Left ventricle myocardium superior (tissue), 1 donor: ENCODE measurements at regions not wholly inside any gene's neighbourhood (a gene's known extent, or its start where the extent isn't known, plus 50 kb on each side); places are given as distances from the start of the nearest gene placed in this dataset.
A peak's percentile ranks its signal among the peaks of the same experiment; 100 is the strongest.

ENCODE experiments used
- ATAC-seq: fragments of 200-7000 bp; cut with Tn5 transposase; one replicate; pipeline ENCODE4 v1.9.1; 2020; ENCODE audit warnings: mild to moderate bottlenecking, moderate library complexity
- DNase-seq: peaks from one replicate; pipeline ENCODE4 v3.0.0-alpha.2; 2020
- intact Hi-C: fragments of 100-400 bp; cut with micrococcal nuclease; formaldehyde crosslinking; loops from one replicate; pipeline ENCODE4 v1.11.0; 2022
- donor health status: DM: no; HTN: yes; CAD: no; lungs with severe emphysema.

DNA sequence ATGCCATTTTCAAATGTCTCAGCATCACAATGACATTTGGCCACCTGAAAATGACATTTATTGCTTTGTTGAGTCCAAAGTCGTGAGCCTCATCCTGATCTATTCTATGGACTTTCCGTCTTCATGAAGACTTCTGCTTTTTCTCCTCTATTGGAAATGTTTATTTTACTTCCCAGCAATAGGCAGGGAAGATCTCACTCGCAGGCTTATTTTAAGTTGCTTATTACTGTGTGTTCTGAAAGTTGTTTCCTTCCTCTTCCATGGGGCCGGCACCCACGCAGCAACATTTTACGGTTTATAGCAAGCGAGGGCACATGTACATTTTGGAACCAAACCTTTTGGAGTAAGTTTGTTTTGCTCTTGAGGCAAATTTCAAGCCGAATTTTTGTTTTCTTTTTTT is 221.0 kb upstream of the KLF6 start:
- peak; percentile 46 for DNase-seq
- ATAC-seq = peak; percentile 55
- intact Hi-C loops = no loop called here

DNA sequence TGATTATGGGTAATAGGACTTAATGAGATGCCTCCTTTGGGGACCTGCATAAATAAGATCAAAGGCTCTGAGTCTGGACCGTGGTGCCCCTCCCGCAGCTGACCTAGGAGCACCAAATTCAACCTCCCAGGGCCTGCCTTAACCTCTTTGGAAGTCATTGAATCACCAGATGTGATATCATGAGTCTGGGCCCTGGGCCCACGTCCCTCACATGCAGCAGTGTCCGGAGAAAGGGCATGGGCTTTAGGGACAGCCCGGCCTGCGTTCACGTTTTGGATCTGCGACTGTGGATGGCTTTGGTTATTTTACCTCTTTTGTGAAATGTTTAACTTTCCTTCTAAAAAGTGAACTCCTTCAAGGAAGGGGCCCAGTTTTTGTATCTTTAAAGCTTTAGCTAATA is 220.0 kb upstream of the KLF6 start:
- intact Hi-C loops = no loop called here
- DNase-seq (no peak), ATAC-seq (peak; percentile 62)

DNA sequence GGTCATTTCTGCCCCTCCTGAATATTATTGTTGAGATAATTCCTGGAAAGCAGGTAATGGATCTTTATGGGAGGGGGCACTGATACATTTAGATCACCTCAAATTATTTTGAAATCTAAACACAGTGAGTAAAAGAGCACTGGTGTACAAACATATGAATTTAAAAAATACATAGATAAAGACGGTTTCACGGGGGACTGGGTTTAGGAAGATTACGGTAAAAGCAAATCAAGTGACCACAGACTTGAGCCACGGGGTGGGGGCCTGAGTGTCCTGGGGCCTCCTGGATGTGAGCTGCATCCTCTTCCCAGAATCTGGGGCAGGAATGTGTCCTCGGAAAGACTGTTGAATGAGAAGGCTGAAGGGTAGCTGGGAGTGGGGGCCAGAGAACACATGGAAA is 219.1 kb upstream of the KLF6 start:
- no peak for ATAC-seq
- DNase-seq = no peak
- intact Hi-C loops = no loop called here

DNA sequence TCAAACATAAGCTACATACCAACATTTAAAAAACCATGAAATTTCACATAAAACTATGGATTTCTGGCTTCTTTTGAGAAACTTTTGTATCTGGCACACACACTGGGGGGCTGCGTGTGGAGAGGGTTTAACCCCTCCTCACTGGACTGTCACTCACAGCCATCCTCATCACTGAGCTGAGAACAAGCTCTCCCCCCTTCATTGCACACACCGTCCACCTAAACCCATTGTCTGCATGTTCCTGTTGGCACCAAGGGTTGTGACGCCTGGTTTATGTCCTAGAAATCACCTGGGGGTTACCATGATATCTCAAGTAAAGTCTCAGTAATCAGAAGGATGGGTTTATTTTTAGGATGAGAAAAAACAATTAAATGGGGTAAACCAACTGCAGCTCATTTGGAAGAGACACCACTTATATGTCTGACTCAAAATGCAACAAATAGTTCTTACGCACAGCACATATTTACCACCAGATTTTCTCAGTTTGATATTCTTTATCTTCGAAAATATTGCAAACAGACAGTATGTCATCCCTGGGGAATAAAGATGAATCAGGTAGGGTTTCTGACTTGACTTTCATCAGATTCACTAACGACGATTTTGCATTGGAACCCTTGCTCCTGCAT is 218.5 kb upstream of the KLF6 start:
- intact Hi-C loops = no loop called here

DNA sequence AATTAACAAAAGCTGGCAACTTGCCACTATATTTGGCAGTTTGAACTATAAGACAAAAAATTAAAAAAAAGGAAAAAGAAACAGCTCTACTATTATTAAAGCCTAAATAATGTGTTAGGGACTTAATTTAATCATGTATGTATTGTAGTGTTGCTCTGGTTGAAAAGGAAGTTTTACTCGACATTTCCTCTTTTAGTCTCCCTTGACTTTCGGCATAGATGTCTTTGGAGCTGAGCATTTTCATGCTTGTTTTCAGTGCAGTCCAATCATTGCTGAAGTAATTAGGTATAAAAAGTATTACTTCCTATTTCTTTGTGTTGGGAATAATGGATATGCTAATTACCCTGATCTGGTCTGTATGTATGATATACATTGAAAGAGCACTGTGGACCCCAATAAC is 216.8 kb upstream of the KLF6 start:
- intact Hi-C loops = no loop called here
- DNase-seq = no peak
- ATAC-seq = no peak

More for the DNA sequence above, 218.5 kb upstream of the KLF6 start:
- DNase-seq (no peak), ATAC-seq (no peak)

DNA sequence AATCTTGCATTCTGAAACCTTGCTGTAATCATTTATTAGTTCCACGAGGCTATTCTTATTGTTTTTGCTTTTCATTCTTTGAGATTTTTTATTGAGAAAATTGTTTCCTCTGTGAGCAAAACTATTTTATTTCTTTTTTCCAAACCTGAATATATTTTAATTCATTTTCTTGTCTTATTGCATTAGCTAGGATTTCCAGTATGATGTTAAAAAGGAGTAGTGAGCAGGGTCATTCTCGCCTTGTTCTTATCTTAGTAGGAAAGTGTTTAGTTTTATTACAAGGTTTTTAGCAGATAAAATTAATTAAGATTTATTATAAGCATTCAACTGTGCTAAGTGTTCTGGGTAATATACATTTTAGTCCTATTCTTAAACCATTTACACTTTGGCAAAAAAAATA is 214.6 kb upstream of the KLF6 start:
- DNase-seq = no peak
- no peak for ATAC-seq
- intact Hi-C loops = no loop called here

DNA sequence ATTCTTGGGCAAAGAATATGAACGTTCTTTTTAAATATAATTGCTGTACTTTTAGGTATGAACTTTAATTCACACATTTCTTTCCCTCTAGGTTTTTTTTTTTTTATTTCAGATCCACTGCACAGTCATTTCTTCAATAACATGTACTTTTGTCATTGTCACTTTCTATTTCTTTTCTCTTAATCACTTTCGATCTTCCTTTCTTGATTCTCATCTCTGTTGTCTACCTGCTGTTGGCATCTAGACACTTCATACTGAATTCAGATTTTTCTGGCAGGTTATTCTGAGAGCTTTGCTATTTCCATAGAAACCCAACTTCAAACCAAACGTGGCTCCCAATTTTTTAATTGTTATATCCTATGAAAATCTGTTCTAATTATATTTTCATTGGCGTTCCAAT is 211.7 kb upstream of the KLF6 start:
- ATAC-seq (no peak), DNase-seq (no peak)
- intact Hi-C loops = no loop called here

DNA sequence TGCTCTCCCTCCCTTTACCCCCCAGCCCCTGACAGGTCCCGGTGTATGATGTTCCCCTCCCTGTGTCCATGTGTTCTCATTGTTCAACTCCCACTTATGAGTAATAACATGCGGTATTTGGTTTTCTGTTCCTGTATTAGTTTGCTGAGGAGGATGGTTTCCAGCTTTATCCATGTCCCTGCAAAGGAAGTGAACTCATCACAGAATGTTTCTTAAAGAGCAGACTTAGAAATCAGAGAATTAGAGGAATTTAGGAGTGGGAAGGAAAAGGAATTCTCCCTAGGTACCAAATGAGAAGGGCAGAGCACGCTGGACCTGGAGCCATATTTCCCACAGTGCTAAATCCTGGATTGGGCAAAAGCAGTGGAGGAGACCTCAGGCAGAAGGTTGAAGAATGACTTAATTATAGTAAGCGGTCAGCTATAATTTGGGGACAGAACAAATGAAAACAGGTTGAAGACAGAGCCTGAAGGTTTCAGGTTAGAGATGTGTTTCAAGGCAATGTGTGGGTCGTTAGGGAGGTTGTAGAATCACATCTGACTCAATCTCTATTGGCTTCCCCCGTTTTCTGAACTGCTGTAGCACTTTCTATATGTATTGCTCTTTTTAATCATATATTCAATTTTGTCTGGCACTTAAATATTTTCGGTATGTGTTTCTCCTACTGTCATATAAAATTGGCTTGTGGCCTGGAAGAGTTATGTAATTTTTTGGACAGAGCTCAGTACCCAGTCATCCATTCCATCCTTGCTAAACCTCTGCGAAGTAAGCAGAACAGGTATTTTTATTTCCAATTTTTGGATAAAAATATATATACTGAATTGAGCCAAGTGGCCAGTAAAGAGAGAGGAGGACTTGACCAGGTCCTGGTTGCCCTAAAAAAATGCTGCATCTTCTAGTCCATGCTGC is 210.5 kb upstream of the KLF6 start:
- intact Hi-C loops = no loop called here
- DNase-seq (no peak), ATAC-seq (no peak)

DNA sequence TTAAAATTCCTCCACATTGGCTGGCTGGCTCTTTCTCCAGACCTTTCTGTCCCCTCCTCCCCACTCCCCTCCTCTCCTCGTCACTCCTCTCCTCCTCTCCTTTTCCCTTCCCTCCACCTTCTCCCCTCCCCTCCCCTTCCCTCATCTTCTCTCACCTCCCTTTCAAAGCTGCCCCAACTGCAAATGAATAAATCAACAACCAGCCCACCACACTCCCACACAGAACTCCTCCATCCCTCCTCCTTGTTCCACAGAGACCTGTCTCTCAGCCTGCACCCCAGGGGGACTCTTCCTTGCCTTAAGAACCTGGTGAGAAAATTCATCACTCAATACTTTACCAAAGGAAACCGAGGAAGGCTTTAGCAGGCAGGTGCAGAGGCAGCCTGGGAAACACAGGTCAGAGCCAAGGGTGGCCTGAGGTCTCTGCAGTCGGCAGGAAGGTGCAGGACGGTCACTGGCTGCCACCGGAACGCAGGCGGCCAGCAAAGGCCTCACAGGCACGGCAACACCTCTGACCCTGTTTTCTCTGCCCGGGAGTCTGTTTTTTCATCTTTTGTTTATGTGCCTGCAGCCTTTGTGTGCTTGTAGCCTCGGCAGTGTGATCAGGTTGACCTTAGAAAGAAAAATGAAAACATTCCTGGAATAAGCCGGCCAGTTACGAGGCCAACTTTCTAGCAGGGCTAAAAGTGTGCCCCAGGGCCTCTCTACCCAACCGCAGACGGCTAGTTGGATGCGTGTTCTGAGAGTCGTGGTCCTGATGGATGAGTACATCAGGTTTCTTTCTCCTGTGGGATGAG is 207.6 kb upstream of the KLF6 start:
- DNase-seq (no peak), ATAC-seq (no peak)
- intact Hi-C loops = no loop called here

DNA sequence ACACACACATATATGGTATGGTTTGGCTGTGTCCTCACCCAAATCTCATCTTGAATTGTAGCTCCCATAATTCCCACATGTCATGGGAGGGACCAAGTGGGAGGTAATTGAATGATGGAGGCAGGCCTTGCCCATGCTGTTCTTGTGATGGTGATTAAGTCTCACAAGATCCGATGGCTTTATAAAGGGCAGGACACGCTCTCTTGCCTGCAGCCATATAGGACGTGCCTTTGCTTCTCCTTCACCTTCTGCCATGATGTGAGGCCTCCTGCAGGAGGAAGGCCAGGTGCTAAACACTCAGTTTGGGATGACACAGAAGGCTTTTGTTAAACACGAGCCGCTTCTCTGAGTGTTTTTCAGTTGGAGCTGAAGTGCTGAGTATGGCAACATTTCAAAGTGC is 205.3 kb upstream of the KLF6 start:
- DNase-seq = no peak
- ATAC-seq = no peak
- intact Hi-C loops = no loop called here

DNA sequence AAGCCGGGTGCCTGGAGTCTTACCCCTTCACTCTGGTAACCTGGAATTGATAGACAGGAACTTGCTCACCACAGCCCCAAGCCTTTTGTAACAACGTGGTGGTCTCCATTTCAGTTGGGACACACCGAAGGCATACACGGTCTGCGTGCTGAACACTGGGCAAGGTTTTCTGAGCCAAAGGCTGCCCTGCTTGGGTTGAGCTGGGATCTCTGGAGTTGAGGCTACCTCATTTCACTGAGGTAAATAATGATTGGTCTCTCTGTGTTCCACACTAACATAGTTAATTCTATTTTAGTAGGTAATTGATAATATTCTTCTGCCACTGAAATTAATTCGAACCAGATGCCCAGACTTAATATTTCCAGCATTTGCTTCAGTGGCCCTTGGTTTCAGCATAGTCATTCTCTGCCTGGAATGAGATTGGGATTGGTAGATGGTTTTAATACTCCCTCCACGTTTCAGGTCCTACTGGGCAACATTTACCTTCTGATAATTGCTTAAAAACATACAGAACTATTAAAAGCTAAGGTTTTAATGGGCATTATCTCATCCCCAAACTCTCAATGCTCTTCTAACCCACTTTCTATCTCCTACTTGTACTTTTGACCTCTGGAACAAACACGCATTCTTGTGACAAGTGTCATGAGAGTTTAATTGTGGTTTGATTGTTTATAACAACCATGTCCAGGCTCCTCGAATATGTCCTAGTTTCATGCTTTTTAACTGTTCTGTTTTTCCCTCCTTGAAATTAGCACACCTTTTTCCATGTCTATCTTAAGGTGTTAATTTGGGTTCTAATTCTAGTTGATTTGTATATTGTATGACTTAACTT is 202.3 kb upstream of the KLF6 start:
- intact Hi-C loops = no loop called here
- ATAC-seq (peak; percentile 66), DNase-seq (no peak)

DNA sequence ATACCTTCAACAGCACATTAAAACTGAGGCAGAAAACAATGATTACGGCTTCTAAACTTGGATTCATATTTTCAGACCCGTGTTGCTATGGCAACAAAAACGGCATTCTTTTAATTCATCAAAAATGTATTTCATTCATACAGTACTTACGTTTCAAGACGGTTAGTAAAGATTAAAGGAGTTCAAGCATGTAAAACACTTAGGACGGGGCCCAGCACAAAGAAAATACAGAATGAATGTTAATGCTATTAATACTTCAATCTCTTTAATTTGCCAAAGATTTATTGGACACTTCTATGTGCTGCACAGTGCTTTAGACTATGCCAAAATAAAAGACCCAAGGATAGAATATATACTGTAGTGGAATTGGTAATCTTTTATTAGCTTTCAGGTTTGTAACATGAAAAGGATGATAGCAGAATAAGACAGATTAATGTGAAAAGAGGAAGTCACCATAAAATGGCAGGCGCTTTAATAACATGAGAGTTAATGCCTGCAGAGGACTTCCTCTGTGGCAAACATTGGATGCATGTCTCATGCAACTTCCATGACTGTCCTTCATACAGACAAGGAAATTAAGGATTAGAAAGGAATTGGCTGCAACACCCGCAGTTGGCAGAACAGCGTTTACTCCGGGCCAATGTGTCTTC is 201.6 kb upstream of the KLF6 start:
- DNase-seq = no peak
- intact Hi-C loops = no loop called here
- ATAC-seq = no peak

DNA sequence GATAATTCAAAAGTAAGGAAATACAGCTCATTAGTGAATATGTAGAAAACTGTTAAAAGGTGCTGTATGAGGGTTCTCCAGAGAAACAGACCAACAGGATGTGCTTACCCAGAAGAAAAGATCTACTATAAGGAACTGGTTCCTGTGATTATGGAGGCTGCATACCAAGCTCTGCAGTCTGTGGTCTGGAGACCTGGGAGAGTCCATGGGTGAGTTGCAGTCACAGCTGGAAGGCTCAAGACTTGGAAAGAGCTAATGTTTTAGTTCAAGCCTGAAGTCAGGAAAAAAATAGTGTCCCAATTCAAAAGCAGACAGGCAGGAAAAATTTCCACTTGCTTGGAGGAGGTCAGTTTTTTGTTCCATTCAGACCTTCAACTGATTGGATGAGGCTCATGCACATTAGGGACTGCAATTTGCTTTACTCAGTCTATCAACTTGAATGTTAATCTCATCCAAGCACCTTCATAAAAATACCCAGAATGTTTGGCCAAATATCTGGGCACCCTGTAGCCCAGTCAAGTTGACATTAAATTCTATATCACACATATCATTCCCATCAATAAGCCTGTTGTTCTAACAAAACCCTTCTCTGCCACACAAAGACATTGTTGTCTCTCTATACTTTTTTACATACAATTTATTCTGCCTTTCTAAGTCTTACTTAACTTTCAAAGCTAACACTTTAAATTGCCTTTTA is 197.9 kb upstream of the KLF6 start:
- ATAC-seq = no peak
- no peak for DNase-seq
- intact Hi-C loops = no loop called here

DNA sequence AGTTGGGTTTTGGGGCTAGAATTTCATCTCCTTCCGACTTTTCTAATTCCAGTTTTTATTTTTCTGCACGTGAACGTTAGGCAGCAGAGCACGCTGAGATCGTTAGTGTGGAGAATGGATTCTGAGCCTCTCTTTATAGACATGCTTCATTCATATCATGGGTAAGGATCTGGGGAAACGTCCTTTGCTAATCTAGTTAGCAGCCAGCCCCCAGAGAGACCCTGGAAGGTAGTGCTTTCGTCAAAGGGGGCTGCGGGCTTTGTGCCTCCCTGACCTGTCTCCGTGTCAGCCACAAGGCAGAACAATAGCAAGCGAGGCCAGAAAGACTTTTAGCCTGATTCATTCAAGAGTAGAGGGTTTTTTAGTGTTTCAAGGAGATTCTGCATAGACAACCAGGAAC is 196.3 kb upstream of the KLF6 start:
- intact Hi-C loops = no loop called here
- ATAC-seq = no peak
- DNase-seq = no peak

DNA sequence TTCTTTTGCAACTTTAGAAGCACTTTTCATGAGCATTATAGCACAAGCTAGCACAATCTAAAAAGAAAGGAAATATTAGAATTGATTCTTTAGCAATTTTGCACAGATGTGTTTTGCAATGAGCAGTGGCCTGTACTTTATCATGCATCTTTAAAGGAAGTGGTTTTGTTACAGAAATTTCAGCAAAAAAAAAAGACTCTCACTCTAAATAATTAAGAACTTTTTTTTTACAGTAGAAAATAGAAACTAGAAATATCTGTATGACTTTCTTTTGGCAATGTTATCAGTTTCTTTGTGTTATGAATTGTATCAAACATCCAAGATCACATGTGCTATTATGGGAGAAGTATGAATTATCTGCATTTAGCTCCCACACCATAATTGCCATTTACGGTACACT is 195.7 kb upstream of the KLF6 start:
- DNase-seq = no peak

DNA sequence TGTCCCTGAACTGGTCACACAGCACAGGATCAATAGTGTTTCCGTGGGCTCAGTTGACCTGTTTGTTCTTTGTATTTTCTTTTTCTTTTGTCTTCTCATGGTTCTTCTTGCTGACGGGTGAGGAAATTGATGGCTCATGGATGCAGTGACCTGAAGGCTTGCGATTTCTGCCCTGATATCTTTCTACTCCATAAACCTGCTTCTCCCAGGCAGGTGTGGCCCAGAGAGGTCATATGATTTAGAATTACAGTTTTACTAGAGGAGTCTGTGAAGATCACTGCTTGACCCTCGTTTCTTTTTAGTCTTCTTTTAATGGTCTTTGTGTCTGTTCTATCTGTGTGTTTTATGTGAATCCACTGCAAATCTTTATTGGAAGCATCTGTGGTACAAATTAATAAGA is 195.1 kb upstream of the KLF6 start:
- DNase-seq (no peak), ATAC-seq (no peak)
- intact Hi-C loops = no loop called here

More for the DNA sequence above, 195.7 kb upstream of the KLF6 start:
- ATAC-seq = peak; percentile 36
- intact Hi-C loops = no loop called here

DNA sequence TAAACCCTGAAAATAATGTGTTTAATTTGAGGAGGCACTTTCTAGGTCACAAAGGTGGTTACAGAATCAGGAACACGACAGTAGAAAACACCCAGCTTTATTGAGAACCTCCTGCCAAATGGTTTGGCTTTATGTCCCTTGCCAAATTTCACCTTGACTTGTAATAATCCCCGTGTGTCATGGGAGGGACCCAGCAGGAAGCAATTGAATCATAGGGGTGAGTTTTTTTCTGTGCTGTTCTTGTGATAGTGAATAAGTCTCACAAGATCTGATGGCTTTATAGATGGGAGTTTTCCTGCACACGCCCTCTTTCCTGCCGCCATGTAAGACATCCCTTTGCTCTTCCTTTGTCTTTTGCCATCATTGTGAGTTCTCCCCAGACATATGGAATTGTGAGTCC is 193.8 kb upstream of the KLF6 start:
- intact Hi-C loops = no loop called here
- ATAC-seq = no peak

DNA sequence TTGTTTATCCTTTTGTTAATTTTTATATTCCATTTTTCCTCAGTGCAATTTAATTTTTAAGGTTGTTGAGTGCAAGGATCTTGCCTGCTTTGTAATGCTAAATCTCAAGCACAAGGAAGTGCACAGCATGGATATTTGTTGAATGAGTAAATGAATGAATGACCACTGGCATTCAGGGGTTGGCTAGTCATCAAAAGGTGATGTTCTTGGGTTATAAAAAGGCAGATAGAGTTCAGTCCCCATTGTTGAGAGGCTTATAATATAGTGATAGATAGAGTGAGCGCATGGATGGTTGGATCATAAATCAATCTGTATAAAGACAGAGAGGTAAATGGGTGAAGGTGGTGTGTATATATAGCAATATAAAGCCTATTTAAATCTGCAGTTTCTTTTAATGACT is 193.2 kb upstream of the KLF6 start:
- intact Hi-C loops = no loop called here
- ATAC-seq = no peak
- no peak for DNase-seq

More for the DNA sequence above, 193.8 kb upstream of the KLF6 start:
- DNase-seq = no peak
